GM19452 (cell line): ENCODE measurements at regions not wholly inside any gene's neighbourhood (a gene's known extent, or its start where the extent isn't known, plus 50 kb on each side); places are given as distances from the start of the nearest gene placed in this dataset.

Experiments used
- ATAC-seq: cut with Tn5 transposase; IDR thresholded peaks from one replicate; pipeline ENCODE4 v1.9.1; 2021; ENCODE audit not compliant: unreplicated experiment

DNA sequence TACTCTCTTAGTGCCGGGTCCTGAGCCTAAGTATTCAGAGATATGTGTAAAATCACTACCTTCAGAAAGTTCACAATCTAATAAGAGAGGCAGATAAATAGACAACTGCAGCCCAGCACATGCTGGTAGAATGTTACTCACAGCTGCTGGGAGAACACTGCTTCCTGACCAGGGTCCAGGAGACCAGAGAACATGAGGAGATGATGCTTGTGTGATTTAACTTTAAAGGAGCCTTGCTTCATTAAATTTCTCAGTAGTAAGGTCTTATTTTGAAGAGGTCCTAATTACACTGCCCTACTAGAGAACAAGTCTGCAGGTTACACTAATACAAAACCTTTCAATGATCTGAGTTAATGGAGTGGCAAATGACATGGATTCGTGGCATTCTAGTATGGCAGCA is 209.9 kb upstream of the TRIB2 start:
- ATAC-seq = peak; percentile 9

DNA sequence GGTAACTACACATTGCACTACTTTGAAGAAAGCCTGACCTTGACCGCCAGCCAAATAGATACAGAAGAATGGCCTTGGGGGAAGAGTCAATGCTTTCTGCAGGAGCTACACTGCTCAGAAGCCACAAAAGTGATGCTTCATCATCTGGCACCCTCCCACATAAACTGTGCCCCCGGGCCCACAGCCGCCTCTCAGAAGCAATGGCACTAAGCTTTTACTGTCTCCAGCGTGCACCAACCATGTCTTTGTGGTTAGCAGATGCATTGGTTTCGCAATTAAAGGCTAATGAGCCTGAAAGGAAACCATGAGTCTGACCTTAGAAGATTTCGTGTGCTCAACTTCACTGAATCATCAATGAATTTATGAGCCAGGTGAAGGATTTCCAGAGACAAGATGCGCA is 209.4 kb upstream of the TRIB2 start:
- ATAC-seq = peak; percentile 80

DNA sequence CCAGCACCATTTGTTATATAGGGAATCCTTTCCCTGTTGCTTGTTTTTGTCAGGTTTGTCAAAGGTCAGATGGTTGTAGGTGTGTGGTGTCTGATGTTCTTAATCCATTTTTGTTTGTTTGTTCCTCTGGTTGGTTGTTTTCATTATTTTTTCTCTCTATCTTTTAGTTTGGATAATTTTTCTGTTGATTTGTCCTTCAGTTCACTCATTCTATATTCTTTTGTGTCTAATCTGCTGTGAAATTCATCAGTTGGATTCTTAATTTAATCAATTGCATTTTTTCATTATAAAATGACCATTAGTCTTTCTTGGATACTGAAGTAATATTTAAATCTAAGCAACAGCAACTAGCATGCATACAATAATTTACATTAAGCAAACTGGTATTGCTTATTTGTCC is 206.7 kb upstream of the TRIB2 start:
- ATAC-seq = no peak

GRCh38 chr2:12513339-12513738 is 203.4 kb upstream of the TRIB2 start:
- ATAC-seq = no peak

DNA sequence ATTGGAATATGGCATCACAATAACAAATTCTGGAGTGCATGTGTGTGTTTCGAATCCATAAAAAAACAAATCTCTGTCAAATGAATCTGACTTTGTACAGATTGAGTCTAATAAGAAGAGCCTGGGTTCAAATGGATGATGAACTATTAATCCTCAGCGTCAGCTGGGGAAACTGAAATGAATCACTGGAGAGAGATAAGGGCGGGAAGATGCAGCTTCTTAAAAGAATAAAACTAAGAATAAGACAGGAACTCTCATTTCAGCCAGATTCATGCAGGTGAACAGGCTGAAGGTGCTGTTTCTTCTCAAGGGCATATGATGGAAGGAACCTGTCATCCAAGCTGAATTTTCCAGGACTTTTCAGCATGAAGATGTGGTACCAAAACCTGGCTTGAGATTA is 202.6 kb upstream of the TRIB2 start:
- no peak for ATAC-seq

DNA sequence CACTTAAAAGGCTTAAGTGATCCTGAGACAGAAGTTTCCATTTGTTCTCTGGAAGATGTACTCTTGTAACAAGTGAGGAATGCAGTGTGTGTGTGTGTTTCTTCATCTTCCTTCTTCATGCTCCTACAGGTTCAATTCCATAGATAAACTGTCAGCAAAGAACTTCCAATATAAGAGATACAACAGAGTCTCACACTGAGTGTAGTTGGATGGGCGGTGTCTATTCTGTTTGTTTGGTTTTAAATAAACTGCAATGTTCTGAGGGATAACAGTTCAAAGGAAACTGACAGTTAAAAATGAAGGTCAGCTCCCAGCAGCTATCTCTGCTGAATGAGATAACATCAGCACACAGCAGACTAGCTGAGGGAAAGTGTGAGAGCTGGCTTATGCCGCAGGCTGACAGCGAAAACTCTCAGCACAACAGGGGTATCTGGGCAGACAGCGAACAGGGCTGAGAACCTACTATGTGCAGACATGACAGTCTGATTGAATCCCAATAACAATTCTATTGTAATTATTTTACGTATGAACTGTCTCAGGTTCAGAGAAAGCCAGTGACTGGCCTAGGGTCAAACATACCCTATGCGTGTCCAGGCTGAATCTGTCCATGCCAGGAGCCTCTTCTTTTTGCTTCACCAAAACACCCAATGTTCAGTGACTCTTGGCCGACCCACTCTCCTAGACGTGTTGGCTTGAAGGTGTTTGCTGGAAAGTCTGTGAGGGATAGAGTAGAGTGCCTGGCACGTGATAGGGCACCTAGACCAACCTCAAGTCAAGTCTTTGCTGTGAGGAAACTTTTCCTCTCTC is 201.9 kb upstream of the TRIB2 start:
- no peak for ATAC-seq

DNA sequence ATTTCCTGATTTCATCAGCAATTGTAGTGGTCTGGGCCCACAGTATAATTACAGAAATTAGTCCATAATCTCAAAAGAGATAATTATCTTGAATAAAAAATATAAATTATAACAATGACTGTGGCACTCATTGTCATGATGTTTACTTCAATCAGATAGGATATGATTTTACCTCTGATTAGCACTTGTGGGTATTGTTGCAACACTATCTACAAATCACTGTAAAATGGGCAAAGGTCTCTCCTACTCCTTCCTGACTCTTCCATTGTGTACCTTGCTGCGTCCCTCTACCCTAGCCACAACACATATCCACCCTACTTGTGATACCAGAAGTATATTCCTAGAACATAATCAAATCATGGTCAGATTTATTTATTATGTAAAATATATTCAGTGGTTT is 200.9 kb upstream of the TRIB2 start:
- no peak for ATAC-seq

DNA sequence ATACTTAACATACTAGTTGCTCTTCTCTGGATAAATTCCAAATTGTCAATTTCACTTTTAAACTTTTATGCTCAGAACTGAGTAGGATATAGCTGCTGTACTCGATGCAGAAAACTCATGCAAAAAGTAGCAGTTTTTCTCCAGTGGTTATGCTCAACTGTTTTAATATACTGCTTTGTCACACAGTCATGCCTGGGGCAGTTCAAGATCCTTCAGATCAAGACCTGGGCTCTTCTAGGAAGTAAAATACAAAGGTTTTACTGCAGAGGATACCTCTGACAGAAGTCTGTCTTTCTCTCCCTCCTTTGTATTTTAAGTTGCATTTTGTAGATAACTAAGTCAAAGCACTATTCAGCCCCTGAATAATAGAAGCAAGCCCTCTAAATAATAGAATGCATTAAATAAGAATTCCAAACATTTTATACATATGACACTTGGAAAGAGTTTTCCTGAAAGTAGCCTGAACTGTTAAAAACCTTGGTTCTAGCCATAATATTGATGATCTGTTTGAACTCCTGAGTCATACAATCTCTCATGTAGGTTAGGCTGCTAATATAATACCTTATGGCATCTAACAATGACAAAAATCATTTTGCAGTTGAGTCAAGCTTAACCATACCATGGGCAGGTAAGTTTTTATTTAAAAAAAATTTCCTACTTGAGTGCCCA is 183.3 kb upstream of the TRIB2 start:
- ATAC-seq = no peak

- no peak for ATAC-seq
These were observed 182.0 kb upstream of the TRIB2 start for GRCh38 chr2:12534646-12535263.

GRCh38 chr2:12536976-12537375 is 179.8 kb upstream of the TRIB2 start:
- no peak for ATAC-seq

DNA sequence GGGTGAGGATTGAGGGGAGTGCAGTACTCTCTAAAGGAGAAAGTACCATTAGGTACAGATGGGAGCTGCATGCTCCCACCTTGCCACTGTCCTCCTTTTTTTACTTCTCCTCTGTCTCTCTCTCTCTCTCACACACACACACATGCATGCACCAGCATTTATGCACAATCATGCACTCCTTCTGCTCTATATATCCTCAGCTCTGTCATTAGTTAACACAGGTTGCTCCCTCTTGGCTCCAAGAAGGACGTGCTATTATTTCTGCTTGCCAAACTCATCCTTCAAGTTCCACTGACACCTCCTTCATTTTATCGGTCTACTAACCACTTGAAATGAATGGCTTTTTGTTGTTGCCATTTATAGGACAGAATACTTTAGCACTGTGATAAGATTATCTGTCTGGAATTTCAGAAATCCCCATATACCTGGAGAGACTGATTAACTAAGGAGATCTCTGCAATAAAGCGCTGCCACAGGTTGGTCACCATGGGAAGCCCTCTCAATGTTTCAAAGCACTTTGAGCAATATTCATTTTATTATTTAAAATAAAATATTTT is 178.5 kb upstream of the TRIB2 start:
- ATAC-seq = no peak

GRCh38 chr2:12539336-12539735 is 177.4 kb upstream of the TRIB2 start:
- ATAC-seq = no peak

DNA sequence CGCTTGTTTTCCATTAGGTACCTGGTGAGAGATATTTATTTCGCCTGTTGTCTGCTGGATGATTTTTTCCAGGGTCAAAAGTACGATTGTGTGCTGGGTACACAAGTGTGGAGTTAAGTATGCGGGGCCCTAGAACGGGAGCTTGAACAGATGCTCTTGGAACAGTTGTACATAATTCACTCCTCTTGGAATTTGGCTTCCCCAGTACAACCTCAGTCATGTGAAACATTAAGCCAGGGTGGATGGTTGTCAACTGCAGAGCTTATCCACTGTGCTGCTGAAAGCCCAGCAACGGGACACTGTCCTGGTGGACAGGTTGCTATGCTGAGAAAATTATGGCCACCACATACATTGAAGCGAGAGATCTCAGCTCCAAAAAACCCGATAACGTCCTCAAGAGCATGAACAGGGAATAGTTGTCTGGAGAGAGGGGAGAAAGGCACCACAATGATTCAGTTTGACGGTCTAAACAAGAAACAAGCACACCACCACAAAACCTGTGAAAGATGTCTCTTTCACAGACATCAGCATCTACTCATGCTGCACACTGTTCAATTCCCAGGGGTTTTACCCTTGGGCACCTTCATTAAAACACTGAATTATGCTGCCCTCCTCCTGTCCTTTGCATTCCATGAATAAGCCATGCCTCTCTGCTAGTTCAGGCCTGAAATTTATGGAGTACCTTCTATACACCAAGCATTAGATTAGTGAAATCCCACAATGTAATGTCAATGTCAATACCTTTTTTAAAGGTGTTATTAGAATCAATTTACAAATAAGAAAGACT is 176.8 kb upstream of the TRIB2 start:
- no peak for ATAC-seq

DNA sequence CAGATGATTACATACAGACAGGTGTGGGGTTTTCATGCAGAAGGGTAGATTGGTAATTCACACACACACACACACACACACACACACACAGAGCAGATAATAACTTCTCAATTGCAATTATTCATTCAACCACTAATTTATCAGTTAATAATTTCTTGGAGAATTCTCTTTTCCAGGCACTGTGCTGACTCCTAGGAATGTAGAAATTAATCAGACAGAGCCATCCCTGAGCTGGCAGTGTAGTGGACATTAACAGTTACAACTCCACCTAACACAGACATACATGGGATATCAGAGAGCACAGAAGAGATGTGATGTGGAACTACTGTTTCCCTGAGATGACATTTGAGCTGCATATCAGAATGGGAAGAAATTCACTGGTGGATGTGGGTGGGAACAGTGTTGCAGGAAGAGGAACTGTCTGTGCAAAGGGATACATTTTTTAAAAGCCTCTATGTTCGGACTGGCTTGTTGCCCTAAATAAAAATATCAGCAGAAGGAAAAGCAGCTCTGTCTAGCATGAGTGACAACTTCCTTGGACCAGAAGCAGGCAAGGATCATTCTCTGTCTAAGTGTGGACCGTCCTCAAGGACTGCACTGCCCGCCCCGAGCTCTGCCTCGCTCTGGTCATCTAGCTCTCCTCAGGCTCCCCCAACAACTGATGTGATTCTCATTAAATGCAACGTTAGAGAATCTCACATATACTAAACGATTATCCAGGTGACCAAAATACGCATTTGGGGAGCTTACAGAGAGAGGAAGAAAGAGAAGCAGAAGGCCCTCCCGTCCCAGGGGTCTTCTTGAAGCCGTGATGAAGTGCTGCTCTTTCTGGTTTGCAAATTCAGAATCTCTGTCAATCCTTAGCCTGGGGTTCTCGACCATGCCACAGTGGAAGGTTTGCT is 173.4 kb upstream of the TRIB2 start:
- peak; percentile 28 for ATAC-seq

DNA sequence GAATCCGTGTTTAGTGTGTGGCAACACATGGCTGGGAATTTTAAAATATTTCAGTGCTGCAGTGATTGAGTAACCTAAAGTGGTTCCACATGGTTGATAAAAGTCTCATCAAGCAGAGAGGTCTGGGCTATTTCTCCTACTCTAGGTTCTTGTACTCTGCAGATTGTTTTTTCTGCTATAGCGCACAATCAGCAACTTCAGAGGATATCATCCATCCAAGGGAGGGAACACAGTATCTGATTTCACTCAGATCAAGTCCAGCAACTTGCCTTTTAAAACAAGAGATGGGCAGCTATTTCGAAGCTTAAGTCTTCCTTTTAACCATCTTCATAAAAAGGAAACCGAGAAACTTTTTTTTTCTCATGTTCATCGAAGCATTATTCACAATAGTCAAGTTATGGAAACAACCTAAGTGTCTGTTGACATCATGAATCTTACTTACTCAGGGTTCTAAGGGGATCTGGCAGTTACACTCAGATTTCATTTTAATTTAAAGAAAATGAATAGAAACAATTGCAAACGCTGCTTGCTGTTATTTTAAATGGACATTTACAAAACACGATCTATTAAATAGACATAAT is 172.7 kb upstream of the TRIB2 start:
- peak; percentile 81 for ATAC-seq

- ATAC-seq = no peak
These were observed 169.1 kb upstream of the TRIB2 start for GRCh38 chr2:12547566-12548170.

DNA sequence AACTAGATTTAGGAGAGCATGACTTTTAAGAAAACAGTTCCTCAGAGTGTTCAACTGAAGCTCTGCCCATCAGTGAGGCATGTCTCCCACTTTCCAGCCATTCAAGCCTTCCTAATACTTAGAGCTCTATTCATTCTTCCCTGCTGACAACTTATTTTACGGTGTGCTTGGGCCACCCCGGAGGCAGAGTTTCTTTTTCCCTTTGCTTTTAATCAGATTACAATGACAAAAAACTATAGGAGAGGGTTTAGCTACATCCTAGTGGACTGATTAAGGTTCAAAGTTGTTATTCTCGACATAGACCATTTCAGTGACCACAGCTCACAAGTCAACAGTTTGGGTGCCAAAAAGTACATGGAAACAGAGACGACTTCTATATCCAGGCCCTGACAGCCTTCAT is 167.8 kb upstream of the TRIB2 start:
- no peak for ATAC-seq

GRCh38 chr2:12549641-12550040 is 167.1 kb upstream of the TRIB2 start:
- ATAC-seq = no peak

GRCh38 chr2:12552092-12552491 is 164.6 kb upstream of the TRIB2 start:
- no peak for ATAC-seq
